ENCODE measurements at regions not wholly inside any gene's neighbourhood (a gene's known extent, or its start where the extent isn't known, plus 50 kb on each side); places are given as distances from the start of the nearest gene placed in this dataset.

DNA sequence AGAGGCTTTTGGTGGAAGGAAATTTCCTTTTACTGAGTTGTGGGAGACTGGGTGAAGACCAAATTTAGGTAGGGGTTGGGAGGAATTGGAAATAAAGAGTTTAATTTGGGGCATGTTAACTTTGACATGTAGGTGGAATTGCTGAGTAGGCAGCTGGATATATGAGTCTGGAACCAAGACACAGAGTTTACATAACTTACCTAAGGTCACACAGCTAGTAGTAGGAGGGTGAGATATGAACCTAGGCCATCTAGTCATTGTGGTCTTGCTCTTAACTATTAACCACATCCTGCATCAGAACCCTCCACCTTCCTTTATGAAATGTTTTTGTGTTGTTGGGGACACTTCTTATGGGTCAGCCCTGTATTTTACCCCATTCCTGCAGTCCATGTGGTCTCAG lies 113.1 kb downstream of the ICOS start:
- DNase-seq = no peak

DNA sequence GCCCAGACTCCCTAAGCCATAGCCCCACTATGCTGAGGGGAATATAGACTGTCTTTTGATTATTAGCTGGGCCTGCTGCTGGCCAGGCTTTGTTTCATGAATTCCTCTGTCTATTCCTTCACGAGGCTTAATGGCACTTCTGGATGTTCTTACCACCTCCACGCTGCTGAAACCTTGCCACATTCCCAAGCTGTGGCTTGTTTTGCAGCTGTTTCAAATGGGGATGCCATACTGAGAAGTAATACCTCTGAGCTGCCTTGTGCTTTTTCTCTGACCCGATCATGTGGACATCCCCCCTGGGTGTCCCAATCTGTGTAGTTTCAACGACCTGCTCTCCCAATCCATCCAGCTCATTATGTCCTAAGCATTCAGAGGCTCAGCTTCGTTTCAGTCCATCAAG lies 114.1 kb downstream of the ICOS start:
- DNase-seq = no peak

DNA sequence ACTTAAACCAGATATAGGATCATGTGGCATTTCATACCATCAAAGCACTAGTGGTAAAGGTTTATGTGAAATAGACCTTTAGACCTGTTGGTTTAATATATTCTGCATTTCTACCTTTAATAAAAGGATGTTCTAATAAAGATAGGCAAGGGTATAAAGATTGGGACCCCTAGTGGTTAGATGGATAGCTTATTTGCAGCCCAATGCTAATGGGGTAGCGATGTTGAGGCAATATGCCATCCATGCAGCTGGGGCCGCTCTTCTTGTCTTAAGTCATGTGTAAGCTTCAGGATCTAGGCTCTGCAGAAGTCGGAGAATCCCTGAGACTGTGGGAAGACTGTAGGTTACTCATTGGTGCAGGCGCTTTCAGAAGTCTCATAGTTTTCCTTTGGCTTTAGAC lies 114.9 kb downstream of the ICOS start:
- peak in 1 of 4 experiments; percentile 2 for DNase-seq

DNA sequence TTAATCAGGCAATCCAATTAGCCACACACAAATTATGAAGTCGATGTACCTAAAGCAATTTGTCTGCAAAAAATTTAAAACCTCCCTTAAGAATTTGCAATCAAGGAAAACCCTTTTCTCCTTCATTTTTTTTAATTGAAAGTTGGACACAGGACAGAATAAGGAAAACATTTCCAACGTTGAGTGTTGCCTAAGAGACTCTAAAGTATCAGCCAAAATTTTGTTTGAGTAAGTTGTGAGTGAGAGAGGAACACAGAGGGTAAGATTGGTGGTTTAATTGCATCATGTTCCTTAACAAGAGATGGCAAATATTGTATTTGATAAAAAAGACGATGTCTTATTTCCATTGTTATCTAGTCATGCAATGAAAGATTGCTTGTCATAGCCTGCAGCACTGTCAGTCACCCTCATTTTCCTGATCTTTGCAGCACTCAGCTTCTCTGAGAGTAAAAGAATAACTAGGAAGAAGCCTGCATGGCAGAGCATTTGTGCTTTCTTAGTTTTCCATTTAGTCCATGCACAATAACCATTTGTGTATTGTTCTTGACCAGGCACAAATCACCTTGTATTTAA lies 115.5 kb downstream of the ICOS start:
- DNase-seq = no peak

DNA sequence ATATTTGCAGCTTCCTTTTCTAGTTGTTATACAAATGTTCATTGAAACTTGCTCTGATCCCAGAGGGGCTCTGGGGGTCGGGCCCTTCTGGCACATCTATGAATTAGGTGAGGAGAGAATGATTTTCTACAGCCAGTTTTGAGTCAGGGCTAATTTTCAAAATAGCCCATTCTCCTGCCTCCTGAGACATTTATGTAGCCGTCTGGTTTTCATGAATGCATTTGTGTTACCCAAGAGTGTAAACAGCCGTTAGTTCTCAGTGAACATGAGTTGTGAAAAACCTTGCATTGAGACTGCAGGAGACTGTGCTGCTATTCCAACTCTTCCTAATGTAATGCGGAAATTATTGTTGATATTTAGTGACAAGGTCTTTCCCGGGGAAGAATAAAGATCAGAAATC lies 122.5 kb downstream of the ICOS start:
- no peak for DNase-seq

DNA sequence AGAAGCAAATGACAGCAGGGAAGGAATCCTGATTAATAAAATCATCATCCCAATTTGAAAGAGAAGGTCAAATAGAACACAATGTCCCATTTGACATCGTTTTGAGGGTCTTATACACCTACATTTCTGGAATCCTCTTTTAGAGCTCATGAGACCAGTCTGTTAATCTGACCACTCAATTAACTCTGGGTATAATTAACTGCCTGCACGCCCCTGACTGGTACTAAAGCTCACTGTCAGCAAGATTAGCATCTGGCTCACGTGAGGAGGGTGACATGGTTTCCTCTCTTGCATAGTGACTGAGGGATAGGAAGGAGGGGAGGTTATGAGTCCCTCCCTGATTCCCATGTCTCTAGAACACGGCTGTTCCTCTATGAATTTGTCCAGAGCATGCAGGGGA lies 124.3 kb downstream of the ICOS start:
- DNase-seq = no peak

DNA sequence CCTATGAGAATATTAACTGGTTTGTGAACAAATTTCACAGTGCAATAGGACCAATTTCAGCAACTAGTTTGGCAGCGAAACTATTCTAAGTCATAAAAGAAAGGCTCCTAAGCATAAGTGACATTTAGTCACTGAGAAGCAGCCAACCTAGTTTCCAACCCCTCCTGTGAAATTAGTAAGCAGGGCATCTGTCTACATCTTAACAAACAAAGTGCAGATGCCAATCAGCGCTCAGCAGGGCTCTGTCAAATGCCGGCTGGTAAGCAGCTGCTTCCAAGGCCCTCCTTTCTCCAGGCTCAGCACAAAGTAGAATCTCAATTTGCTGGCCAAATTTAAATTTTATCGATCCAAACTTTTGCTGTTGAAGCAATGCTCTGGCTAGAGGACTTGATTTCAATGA lies 124.7 kb downstream of the ICOS start:
- no peak for DNase-seq

DNA sequence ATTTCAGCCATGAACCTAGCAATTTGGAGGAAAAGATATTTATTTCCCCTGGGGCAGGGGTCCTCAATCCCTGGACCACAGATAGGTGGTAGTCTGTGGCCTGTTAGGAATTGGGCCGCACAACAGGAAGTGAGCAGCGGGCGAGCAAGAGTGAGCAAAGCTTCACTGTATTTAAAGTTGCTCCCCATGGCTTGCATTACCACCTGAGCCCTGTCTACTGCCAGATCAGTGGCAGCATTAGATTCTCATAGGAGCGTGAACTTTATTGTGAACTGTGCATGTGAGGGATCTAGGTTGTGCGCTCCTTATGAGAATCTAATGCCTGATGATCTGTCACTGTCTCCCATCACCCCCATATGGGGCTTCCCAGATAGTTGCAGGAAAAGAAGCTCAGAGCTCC lies 127.6 kb downstream of the ICOS start:
- DNase-seq = no peak

DNA sequence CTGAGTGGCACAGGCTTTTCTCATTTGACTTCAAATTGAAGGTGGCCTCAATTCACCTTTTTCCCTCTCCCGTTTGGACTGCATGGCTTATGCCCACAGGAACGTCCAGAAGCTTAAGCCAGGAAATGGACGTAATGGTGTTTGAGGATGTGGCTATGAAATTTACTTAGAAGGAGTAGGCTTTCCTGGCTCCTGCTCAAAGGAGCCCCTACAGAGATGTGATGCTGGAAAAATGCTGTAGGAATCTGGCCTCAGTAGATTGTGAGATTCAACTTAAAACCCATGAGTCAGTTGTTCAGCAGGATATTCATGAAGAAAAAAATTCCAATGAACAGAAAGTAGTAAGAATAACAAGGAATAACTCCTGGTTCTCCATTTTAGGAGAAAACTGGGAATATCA lies 129.0 kb downstream of the ICOS start:
- DNase-seq = no peak

DNA sequence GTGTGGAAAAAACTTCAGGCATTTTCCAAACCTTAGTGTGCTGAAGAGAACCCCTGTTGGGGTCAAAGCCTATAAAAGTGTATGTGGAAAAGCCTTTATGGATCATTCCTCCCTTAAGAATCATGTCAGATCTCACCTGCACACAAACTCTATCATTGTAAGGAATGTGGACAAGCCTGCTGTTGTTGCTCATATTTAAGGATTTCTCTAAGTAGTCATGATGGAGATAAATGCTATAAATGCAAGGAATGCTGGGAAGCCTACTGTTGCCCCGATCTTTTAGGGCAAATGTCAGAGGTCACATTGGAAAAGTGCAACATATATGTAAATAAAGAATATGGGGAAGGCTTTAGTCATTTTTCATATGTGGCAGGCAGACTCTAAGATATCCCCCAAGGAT lies 129.5 kb downstream of the ICOS start:
- DNase-seq = no peak

DNA sequence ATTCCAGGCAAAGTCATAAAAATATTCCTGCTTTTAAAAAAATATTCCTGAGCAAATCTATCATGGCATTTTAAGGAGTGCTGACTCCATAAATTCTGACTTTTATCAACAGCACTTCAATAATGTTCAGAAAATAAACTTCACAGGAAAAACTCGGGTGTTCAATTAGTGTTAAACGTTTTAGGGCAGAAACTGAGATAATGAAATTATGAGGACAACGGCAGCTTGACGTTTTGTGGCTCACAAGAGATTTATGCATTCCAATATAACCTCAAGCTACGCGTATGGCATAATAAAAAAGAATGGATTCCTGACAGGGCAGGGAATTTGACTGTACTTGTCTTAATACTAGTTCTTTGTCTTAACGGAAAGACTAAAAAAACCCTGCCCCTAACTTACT lies 133.2 kb downstream of the ICOS start:
- no peak for DNase-seq

DNA sequence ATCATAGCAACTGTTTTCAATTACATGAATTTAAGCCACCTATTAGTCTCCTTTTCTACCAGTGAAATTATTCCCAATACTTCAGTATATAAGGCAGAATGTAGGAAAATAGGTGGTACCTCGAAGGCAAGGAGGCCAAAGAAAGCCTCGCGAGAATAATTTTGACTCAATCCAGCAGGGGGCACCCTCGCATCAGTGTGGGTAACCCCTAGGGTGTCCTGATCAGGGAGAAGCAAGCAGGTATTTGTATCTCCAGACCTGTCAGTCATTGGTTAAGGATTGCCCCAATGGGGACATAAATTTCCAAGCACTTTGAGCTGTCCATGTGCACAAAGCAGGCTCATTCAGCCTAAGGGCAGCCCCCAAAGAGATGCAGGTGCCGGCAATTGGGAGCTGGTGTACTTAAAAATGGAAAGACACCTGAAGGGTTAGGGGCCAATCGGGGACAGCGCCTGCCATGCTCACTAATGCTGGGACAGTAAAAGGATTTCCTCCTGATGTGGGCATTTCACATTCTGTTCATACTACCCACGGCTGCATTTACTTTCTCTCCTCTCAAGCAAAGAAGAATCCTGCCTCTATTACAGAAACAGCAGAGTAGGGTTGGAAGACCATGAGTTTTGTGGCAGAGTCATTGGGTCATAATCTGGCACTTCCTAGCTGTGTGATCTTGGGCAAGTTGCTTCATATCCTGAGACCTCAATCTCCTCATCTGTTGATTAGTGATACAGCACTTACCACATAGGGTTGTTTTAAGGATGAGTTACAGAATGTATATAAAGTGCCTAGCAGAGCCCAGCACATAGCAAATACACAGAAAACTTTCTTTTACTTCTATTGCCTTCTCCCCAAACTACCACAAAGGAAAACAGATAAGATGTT lies 136.1 kb downstream of the ICOS start:
- peak; percentile 6 to 64 (median 28) for DNase-seq

DNA sequence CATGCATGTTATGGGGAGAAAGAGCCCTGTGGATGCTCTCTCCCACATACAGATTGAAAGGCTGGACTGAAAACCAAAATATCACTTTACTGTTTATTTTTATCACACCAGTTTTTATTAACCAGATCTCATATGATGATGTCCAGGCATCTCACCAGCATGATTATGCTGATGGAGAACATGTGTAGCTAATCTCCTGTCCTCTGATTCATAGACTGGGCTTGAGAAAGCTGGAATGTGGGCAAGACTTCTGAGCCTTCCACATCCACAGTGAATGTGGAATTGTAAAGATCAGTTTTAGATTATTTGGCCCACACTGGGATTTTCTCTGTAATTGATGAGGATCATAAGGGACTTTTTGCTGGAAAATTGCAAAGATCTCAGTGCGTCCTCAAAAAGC lies 137.9 kb downstream of the ICOS start:
- no peak for DNase-seq

DNA sequence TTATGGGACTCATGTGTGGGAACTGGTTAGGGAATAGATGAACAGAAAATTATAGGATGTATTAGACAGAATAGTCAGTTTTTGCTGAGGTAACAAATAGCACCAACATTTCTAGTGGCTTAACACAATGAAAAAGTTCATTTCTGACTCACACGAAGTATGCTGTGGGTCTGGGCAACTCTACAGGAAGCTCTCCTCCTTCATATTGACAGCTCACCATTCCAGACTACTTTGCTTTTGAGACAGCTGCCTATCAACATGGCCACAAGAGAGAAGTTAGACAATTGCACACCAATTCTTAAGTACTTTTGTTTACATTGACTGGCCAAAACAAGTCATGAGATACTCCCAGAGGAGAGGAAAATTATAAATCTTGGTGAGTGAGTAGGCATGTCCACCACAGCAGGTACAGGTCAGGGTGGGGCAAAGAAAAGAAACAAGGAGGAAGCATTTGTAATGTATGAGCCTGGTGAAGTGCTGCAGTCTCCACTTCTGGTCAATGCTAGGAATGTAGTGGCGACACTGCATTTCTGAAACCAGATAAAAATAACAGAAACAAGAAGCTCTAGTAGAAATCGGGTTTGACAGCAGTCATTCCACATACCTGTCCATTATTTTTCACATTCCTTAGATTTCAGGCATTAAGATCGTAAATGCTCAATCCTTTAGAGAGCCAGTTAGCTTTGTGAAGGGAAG lies 141.6 kb downstream of the ICOS start:
- no peak for DNase-seq

DNA sequence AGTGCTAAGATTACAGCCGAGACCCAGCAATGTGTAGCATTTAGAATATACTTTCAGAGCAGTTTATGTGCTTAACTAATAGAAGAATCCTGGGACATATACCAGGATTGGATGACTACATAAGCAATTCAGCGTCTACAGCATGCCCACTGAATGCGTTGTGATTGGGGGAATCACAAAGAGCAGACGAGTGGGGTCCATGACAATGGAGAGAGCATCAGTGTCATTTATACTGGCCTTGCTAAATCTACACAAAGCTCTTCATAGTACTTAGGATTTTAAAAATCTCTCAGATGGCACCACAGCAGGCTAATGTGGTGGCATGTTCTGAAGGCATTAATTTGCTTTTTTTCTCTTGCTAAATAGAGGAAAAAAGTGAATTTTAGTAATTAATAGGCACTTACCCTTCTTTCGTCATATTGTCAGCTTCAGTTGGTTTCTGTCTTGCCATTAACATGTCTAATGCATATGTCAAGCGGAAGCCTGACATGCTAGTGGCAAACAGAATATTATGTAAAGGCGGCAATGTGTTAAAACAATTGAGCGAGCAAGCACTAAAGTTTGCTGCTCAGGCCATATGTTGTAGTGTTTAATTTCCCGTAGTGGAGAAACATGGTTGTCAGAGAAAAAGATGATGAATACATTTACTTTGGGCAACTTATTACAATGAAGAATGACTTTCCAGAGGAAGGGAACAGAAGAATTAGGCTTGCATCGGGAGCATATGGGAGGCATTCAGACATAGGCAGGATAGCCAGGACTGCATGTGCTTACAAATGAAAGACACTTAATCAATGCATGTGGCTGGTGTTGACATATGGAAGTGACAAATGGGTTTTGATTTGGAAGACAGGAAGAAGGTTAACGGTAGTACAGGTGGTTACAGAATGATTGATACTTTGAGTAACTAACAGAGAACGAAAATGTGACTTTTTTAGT lies 145.2 kb downstream of the ICOS start:
- no peak for DNase-seq

DNA sequence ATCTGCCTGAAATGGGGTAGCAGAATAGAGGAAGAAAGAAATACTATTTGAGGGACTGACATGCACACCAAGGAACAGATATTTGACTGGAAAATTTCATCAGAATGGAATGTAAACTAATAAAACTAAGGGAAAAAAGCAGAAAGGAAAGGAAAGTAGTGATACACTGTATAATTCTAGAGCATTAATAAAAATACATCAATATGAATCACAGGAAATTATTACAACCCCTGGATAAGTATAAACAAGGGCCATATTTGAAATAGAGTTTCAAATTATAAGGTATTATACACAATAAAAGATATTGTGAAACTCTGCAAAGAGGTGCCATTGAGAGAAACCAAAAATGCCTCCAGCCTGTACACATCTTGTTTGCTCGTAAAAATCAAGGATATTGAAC lies 149.6 kb downstream of the ICOS start:
- no peak for DNase-seq

DNA sequence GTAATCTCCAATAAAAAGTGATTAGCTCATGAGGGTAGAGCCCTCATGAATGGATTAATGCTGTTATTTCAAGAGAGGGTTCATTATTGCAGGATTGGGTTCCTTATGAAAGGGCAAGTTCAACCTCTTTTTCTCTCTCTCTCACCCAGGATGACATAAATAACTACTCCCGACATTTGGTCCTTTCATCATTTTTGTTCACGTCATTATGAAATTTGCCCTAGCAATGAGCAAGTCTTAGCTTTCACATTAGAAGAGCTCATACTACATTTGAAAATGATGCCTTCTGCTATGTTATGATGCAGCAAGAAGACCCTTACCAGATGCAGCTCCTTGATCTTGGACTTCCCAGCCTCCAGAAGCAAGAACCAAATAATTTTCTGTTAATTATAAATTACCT lies 152.5 kb downstream of the ICOS start:
- no peak for DNase-seq

DNA sequence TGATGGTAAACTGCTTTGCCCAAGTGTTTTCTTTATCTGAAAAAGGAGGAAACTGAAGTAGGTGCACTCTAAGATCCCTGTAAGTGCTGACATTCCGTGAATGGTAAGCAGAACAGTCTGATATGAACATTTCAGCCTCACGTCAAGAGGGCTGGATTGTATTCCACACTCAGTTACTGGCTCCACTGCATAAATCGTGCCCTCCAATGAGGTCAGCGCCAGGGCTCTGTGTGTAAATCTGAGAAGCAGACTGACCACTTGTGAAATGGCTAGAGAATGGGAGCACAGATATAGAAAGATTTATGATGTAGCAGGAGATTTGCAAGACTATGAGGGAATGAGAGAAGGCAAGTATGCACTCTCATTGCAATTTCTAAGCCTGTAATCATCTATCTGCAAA lies 153.0 kb downstream of the ICOS start:
- DNase-seq = no peak

DNA sequence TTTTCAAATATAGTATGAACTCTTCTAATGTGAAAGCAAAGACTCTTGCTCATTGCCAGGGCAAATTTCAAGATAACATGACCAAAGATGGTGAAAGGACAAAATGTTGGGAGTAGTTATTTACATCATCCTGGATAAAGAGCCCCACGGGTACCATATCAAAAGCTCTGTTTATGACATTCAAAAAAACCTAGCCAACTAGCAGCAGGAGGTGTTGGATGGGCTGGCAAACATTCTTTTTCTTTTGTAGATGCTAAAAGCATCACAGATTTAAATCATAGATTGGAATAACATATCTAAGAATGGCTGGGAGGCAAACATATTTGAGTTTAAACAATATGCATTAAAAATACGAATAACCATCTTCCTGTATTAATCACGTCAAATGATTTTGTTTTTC lies 153.5 kb downstream of the ICOS start:
- DNase-seq = no peak

DNA sequence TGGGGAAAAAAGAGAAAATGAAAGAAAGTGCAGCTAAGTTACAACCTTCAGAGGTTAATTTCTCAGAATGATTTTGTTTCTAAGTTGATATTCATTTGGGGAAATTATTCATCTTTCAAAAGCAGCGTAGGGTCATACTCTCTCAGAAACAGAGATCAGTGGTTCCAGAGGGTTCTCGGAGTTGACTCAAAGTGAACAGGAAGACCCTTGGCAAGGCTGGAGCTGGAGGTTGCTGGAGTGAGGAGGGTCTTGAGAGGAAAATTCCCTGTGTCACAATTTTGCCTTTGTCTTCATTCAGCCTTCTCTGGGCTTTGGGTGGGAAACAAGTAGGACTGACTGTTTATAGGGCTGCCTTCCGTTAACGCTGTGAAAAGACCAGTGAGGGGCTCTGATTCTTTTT lies 168.2 kb downstream of the ICOS start:
- DNase-seq = no peak

DNA sequence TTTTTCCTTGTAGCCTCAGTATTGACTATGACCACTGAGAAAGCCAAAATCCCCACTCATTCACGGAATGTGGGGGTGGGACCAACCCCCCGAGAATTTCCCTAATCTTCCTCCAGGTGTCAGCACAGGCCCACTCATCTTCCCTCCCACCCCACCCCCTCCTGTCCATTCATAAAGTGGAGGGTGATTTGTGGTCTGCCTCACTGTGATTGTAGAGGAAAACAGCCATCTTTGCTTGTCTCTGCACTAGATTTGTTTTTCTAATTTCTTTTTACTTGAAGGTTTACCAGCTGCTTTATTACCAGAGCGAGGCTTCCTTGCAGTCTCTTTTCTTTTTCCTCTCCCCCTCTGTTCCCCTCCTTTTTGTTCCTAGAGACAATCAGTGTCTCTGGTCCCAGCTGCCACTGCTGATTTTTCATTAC lies 171.8 kb downstream of the ICOS start:
- peak in 3 of 4 experiments; percentile 3 to 10 (median 10) for DNase-seq

DNA sequence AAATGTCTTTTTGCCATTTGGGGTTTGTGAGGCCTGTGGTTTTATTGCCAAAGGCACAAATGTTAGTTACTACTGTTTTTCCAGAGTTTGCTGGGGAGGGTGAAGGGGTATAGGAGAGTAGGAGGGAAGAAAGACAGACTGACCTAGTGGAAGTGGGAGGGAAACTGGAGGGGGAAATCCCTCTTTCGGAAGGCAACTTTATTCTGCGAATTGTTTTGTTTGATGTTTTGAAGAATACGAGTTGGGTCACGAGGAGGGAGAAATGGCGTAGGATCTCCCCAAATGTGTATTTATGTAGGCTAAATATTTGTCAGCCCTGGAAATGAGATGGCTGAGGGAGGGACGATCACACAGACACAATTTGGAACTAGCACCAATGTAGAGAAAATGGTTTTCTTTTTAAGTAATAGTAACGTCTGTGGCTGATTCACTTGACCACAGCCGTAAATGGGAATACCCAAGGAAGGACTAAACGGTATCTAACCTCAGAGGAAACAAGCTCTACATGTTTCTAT lies 172.3 kb downstream of the ICOS start:
- no peak for DNase-seq

DNA sequence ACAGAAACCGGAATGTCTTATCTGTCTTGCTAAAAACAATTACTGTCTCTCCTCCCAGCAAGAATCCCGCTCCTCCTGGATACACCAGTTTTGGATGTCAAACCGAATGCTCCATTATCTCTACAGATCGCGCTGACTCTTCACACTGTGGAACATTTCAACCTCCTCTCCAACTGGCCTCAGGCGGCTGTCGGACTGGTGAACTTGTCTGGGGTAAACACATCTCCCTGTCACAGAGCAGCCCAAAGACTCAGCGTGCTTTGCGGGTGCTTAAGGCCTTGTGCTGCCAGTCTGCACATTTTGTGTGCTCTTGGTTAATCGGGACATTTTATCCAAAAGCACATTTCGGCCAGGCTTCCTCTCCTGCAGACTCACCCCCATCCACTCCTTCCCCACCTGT lies 173.1 kb downstream of the ICOS start:
- DNase-seq = no peak

Measured in activated CD4-positive, CD25-positive, alpha-beta regulatory T cell (primary cell).